Type B pancreatic cell (in vitro differentiated cells): ENCODE measurements at regions not wholly inside any gene's neighbourhood (a gene's known extent, or its start where the extent isn't known, plus 50 kb on each side); places are given as distances from the start of the nearest gene placed in this dataset.

Source experiments
- DNase-seq: peaks from one replicate; pipeline ENCODE4 v3.0.0; 2021; ENCODE audit warnings: mixed read lengths; ENCODE audit not compliant: unreplicated experiment; ENCODE audit errors: extremely low spot score
- H3K27ac Mint-ChIP-seq: 2 replicates; pipeline ENCODE4 v1.8.0; 2021; ENCODE audit warnings: mild to moderate bottlenecking, mixed read lengths
- H3K27me3 Mint-ChIP-seq: 2 replicates; pipeline ENCODE4 v1.8.0; 2021; ENCODE audit warnings: mixed read lengths
- H3K36me3 Mint-ChIP-seq: 2 replicates; pipeline ENCODE4 v1.8.0; 2021; ENCODE audit warnings: mixed read lengths
- H3K4me1 Mint-ChIP-seq: one replicate; pipeline ENCODE4 v1.8.0; 2021; ENCODE audit warnings: mixed read lengths; ENCODE audit not compliant: unreplicated experiment
- H3K4me3 Mint-ChIP-seq: 2 replicates; pipeline ENCODE4 v1.8.0; 2021; ENCODE audit warnings: mild to moderate bottlenecking, mixed read lengths
- H3K9me3 Mint-ChIP-seq: 2 replicates; pipeline ENCODE4 v1.8.0; 2021; ENCODE audit warnings: mixed read lengths
- CTCF ChIP-seq: fragments of 200-600 bp; sonication (generic); conservative IDR thresholded peaks from 2 replicates; pipeline ENCODE4 v1.5.0; 2021; ENCODE audit warnings: antibody characterized with exemption, mild to moderate bottlenecking

GRCh38 chr5:167594061-167594435 is 697.4 kb upstream of the WWC1 start:
- Mint-ChIP-seq H3K36me3 (peaks cover 4% of the 10 kb centered on the region), H3K9me3 (no peaks in the 10 kb centered on the region), H3K4me3 (no peak overlapping the region), H3K4me1 (peaks cover 8% of the 10 kb centered on the region), H3K27ac (no peak overlapping the region), H3K27me3 (peaks cover 7% of the 10 kb centered on the region)
- no peak for DNase-seq
- TF ChIP-seq CTCF = no peak

DNA sequence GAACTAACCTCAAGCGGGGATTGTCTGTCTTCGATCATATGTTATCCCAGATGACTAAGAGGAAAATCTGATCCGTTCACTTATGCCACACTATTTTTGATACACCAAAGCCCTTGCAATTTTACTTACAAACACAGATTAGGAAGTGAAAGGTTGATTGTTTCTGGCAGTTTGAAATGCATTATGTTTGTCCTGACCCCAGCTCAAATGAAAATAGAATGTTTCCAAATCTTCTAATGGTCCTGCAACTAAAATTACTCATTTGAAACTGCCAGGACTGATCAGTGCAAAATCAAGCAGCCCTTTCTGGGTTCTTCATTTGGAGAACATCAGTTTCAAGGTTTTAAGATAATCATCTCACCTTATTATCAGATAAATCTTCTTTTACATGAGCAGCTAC is 696.7 kb upstream of the WWC1 start:
- Mint-ChIP-seq H3K4me3 (no peak overlapping the region), H3K27me3 (peaks cover 7% of the 10 kb centered on the region), H3K27ac (no peak overlapping the region), H3K4me1 (peaks cover 10% of the 10 kb centered on the region), H3K36me3 (peaks cover 4% of the 10 kb centered on the region), H3K9me3 (no peaks in the 10 kb centered on the region)
- TF ChIP-seq CTCF = no peak
- DNase-seq = no peak

- no peak overlapping the region for H3K4me3 Mint-ChIP-seq
- peaks cover 10% of the 10 kb centered on the region for H3K4me1 Mint-ChIP-seq
- H3K27ac Mint-ChIP-seq = no peak overlapping the region
- no peak for DNase-seq
- no peak for TF ChIP-seq CTCF
- peaks cover 4% of the 10 kb centered on the region for H3K36me3 Mint-ChIP-seq
- peaks cover 7% of the 10 kb centered on the region for H3K27me3 Mint-ChIP-seq
- H3K9me3 Mint-ChIP-seq = no peaks in the 10 kb centered on the region
Observed at GRCh38 chr5:167595196-167595595, 696.2 kb upstream of the WWC1 start.

DNA sequence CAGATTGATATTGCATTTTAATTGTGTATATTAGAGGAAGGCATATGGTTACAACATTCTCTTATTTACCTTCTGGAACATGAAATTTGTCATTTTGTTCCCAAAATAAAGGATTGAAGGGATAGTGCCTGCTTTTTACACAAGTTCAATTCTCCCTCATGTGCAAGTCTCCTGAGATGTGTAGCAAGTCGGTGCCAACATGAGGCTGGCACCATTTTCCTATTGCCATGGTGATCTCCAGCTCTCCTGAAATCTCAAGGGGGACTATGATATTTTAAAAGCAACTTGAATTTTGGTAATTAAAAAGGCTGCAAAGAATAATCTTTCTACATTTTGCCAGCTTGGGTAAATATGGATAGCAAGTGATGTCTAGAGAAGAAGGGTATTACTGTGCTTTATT is 693.3 kb upstream of the WWC1 start:
- peaks cover 10% of the 10 kb centered on the region for H3K4me1 Mint-ChIP-seq
- peaks cover 4% of the 10 kb centered on the region for H3K36me3 Mint-ChIP-seq
- no peaks in the 10 kb centered on the region for H3K9me3 Mint-ChIP-seq
- no peak overlapping the region for H3K4me3 Mint-ChIP-seq
- TF ChIP-seq CTCF = no peak
- H3K27me3 Mint-ChIP-seq = peaks cover 7% of the 10 kb centered on the region
- no peak overlapping the region for H3K27ac Mint-ChIP-seq
- DNase-seq = no peak

GRCh38 chr5:167602067-167602466 is 689.4 kb upstream of the WWC1 start:
- Mint-ChIP-seq H3K27me3 (no peaks in the 10 kb centered on the region), H3K27ac (no peak overlapping the region), H3K36me3 (peaks cover 4% of the 10 kb centered on the region), H3K4me3 (no peak overlapping the region), H3K9me3 (peaks cover 5% of the 10 kb centered on the region), H3K4me1 (peaks cover 5% of the 10 kb centered on the region)
- no peak for TF ChIP-seq CTCF
- DNase-seq = no peak

DNA sequence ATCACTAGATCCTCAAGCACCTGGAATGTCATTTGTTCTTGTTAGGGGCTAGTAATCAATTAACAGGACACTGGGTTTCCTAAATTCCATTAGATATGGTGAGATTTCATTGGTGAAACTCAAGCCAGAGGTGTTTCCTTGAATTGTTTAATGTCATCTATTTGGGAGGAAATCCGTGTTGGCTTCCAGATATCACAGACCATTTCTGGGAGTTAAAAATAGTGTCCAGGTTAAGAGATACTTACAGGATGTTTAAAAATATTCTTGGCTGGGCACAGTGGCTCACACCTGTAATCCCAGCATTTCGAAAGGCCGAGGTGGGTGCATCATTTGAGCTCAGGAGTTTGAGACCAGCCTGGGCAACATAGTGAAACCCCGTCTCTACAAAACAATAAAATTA is 688.3 kb upstream of the WWC1 start:
- no peak for DNase-seq
- no peaks in the 10 kb centered on the region for H3K36me3 Mint-ChIP-seq
- H3K4me3 Mint-ChIP-seq = no peak overlapping the region
- H3K27me3 Mint-ChIP-seq = peaks cover 3% of the 10 kb centered on the region
- H3K27ac Mint-ChIP-seq = no peak overlapping the region
- peaks cover 5% of the 10 kb centered on the region for H3K4me1 Mint-ChIP-seq
- peaks cover 5% of the 10 kb centered on the region for H3K9me3 Mint-ChIP-seq
- no peak for TF ChIP-seq CTCF
